HepG2 (cell line): ENCODE measurements at regions not wholly inside any gene's neighbourhood (a gene's known extent, or its start where the extent isn't known, plus 50 kb on each side); places are given as distances from the start of the nearest gene placed in this dataset.

Source experiments
- AKAP8 ChIP-seq: sonication (generic); formaldehyde crosslinking; IDR thresholded peaks from 2 replicates; pipeline ENCODE4 v1.5.1; 2020; ENCODE audit warnings: mild to moderate bottlenecking, missing genetic modification reagents
- EZH2 ChIP-seq: conservative IDR thresholded peaks from 2 replicates; pipeline ENCODE4 v1.6.1; 2012; ENCODE audit warnings: mild to moderate bottlenecking, low read depth, low read length, moderate library complexity
- FOXO1 ChIP-seq: sonication (generic); formaldehyde crosslinking; IDR thresholded peaks from 2 replicates; pipeline ENCODE4 v1.4.0; 2020; ENCODE audit warnings: missing genetic modification reagents
- HBP1 ChIP-seq: IDR thresholded peaks from 2 replicates; pipeline ENCODE4 v1.6.1; 2016; ENCODE audit warnings: low read depth, control low read depth
- HNRNPLL ChIP-seq: fragments of 200-400 bp; formaldehyde crosslinking; IDR thresholded peaks from 2 replicates; pipeline ENCODE4 v1.6.1; 2017; ENCODE audit warnings: mild to moderate bottlenecking, low read depth, low read length; ENCODE audit not compliant: poor library complexity, severe bottlenecking
- MAX ChIP-seq: IDR thresholded peaks from 2 replicates; pipeline ENCODE4 v1.6.1; 2012; ENCODE audit warnings: inconsistent platforms
- MTA1 ChIP-seq: sonication (generic); formaldehyde crosslinking; IDR thresholded peaks from 2 replicates; pipeline ENCODE4 v1.4.0; 2020; ENCODE audit warnings: missing genetic modification reagents, mild to moderate bottlenecking, borderline replicate concordance
- SKIL ChIP-seq: sonication (generic); formaldehyde crosslinking; IDR thresholded peaks from 2 replicates; pipeline ENCODE4 v1.8.0; 2022; ENCODE audit warnings: missing genetic modification reagents, mild to moderate bottlenecking, moderate library complexity, borderline replicate concordance
- ZFY ChIP-seq: sonication (generic); formaldehyde crosslinking; IDR thresholded peaks from 2 replicates; pipeline ENCODE4 v1.4.0; 2020; ENCODE audit warnings: missing genetic modification reagents
- ZHX1 ChIP-seq: sonication (generic); formaldehyde crosslinking; IDR thresholded peaks from 2 replicates; pipeline ENCODE4 v1.8.1; 2022; ENCODE audit warnings: low read depth, mild to moderate bottlenecking, missing genetic modification reagents
- ZKSCAN5 ChIP-seq: sonication (generic); formaldehyde crosslinking; IDR thresholded peaks from 2 replicates; pipeline ENCODE4 v1.5.1; 2020; ENCODE audit warnings: mild to moderate bottlenecking, missing genetic modification reagents
- ZNF646 ChIP-seq: sonication (generic); formaldehyde crosslinking; IDR thresholded peaks from 2 replicates; pipeline ENCODE4 v1.9.0; 2021; ENCODE audit warnings: mild to moderate bottlenecking, missing genetic modification reagents
- ZNF772 ChIP-seq: sonication (generic); formaldehyde crosslinking; IDR thresholded peaks from 2 replicates; pipeline ENCODE4 v1.5.0; 2020; ENCODE audit warnings: mild to moderate bottlenecking, missing genetic modification reagents

GRCh38 chr20:36093025-36093803 lies 61.3 kb upstream of the EPB41L1 start (continued):
- TF ChIP-seq SKIL (CRISPR knock-in tag): peak; percentile 46; the same call in 1 of the 2 replicates
- TF ChIP-seq ZNF772 (CRISPR knock-in tag): peak; percentile 26; the same call in 1 of the 2 replicates
- TF ChIP-seq MTA1 (CRISPR knock-in tag): peak; percentile 61; the same call in 1 of the 2 replicates
- no peak for TF ChIP-seq ZKSCAN5 (CRISPR knock-in tag)
- 0 out of 2 replicates have a peak, but pooled peaks have one; percentile 5 for TF ChIP-seq ZFY
- TF ChIP-seq FOXO1 (CRISPR knock-in tag): peak; percentile 10; the same call in 1 of the 2 replicates
- 0 out of 2 replicates have a peak, but pooled peaks have one; percentile 27 for TF ChIP-seq AKAP8
- TF ChIP-seq EZH2: peak; percentile 100
- TF ChIP-seq ZNF646: 0 out of 2 replicates have a peak, but pooled peaks have one; percentile 44
- TF ChIP-seq HNRNPLL: peak; percentile 24
- TF ChIP-seq MAX: peak; percentile 42; the same call in 1 of the 2 replicates
- TF ChIP-seq HBP1: 0 out of 2 replicates have a peak, but pooled peaks have one; percentile 20
- 0 out of 2 replicates have a peak, but pooled peaks have one; percentile 28 for TF ChIP-seq ZHX1 (CRISPR knock-in tag)
